Endothelial cell of hepatic sinusoid (primary cell): ENCODE measurements at regions not wholly inside any gene's neighbourhood (a gene's known extent, or its start where the extent isn't known, plus 50 kb on each side); places are given as distances from the start of the nearest gene placed in this dataset.

Source experiments
- in situ Hi-C: cut with HindIII; loops from 2 replicates; pipeline ENCODE4 v1.10.0; 2017; ENCODE audit warnings: low sequenced_read_pairs

- in situ Hi-C loops = no loop called here
Measured at GRCh38 chr1:221635305-221635704, 106.6 kb downstream of the DUSP10 start.

DNA sequence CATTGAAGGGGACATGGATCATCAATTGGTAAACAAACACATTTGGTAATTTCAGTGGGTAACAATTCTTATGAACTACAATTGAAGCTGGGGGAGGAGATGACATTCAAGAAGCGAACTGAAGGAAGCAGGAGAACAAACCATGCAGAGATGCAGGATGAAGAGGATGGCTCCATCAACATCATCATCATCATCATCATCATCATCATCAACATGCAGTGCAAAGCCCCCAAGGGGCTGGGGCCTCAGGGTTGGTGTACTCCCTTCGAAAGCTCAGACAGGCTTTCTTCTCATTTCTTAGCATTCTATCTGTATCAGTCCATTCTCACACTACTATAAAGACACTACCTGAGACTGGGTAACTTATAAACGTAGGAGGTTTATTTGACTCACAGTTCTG is 105.8 kb downstream of the DUSP10 start:
- in situ Hi-C loops = no loop called here

GRCh38 chr1:221636967-221637366 is 104.9 kb downstream of the DUSP10 start:
- in situ Hi-C loops = no loop called here

DNA sequence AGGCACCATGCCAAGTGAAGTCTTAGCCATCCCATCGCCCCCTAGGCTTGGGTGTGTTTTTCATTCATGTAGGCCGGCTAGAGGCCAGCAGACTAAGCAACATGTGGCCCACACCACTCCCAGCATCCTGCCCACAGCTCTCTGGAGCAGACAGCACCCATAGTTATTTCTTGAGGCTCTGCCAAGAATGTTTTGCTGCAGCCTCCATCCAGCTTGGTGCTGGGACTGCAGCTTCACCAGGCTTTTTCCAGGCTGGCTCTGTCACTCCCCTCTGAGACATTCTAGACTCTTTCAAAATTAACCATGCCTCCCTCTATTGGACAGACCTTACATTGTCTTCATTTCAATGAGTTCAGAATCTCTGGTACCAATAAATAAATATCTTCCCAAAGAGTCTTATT is 104.2 kb downstream of the DUSP10 start:
- in situ Hi-C loops = no loop called here

DNA sequence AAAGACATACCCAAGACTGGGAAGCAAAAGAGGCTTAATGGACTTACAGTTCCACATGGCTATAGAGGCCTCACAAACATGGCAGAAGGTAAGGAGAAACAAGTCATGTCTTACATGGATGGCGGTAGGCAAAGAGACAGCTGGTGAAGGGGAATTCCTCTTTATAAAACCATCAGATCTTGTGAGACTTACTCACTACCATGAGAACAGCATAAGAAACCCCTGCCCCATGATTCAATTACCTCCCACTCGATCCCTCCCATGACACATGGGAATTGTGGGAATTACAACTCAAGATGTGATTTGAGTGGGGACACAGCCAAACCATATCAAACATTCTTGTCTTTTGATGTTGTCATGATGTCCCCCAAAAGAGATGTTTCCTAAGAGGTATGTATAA is 103.3 kb downstream of the DUSP10 start:
- in situ Hi-C loops = no loop called here

DNA sequence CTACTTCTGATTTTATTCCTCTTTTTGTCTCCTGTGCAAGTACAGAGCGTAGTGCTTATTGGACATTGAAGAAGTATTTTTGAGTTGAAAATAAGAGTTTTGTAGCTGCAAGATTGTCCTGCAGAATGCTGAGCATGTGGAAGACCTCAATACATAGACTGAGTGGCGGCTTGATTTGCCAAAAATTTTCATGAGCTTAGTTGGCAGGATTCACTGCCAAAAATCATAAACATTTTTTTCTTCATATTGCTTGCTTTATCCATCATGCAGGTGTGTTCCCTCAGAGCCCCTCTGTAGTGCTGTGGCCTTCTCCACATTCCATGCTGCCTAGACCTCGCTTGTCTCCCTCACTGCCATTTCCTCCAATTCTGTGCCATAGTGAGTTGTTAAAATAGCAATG is 100.1 kb downstream of the DUSP10 start:
- in situ Hi-C loops = no loop called here

DNA sequence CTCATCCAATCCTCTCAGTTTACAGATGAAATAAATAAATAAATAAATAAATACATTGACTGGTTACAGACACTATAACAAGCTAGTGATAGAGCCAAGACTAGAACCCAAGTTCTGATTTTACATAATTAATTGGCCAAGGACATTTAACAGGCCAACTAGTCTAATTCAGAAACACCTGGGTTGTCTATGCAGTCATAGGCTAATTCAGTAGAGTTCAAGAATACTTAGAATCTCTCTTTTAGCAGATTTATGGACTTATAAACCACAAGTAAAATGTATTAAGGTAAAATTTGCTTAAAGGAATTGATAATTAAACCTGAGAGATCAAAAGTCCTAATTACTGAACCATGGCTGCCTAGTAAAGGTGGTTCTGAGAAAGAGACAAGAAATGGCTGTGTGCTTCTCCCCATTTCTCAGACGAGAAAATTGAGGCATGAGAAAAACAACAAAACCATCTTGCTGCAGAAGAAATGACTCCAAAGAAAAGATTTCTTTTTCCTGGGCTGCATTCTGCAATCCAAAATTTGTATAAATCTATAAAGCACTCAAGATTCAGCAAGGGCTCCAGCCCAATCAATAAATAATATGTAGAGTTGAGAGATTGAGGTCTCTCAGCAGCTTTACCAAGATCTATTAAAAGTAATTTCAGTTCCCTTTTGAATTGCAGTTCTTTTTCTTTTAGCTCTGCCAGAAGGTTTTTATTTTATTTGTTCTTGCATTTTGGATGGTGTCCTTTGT is 98.3 kb downstream of the DUSP10 start:
- in situ Hi-C loops = no loop called here

DNA sequence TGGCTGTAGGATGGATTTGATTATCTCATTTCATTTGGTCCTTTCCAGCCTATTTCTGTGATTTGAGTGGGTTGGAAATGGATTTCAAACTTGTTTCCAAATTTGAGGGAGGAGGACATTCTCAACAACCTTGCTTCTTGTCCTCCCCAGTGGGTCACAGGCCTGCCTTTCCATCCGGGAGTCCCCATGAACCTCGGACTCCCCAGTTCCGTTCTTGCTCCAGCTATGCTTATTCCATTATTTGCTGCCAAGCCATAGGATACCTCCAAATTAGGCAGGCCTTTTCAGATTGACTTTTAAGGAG is 97.8 kb downstream of the DUSP10 start:
- in situ Hi-C loops = no loop called here

DNA sequence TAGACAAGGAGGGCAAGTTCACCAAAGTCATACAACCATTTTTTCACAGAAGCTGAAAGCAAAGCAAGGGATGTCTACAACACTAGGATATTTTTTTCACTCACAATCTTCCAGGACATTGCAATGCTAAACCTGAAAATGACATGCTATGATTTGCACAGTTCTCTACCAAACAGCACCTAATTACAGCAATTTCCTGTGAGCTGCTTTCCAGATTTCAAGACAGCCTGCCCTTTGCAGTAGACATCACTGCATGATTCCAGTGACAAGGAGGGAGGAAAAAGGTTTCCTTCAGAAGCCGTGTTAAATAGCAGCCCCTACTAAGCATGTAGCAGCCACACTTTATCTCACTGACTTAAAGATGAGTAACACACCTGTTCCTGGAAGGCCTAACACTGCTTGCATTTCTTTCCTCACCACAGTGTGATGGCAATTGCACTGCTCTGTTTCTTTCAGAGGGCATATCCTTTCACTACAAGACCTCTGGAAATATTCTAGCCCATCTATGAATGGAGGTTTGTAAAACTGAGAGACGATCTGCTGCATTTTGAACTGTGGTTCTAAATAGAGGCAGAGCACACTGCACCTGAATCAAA is 97.1 kb downstream of the DUSP10 start:
- in situ Hi-C loops = no loop called here

DNA sequence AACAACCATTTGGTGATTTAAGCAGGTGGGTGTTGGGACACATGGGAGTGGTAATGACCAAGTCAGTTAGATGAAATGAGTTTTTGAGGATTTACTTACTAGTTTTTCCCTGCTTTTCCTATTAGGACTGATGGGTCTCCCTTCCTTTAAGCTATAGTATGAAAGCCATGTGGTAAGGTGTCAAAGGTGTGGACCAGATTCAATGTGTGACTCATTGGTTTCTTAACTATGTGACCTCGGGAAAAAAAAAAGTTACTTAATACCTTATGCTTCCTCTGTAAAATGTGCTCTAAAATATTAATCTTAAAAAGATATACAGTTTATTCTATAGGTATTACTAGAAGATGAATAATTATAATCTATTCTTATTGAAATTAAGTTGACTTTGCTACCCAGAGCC is 93.7 kb downstream of the DUSP10 start:
- in situ Hi-C loops = no loop called here
